ENCODE measurements at regions not wholly inside any gene's neighbourhood (a gene's known extent, or its start where the extent isn't known, plus 50 kb on each side); places are given as distances from the start of the nearest gene placed in this dataset.

DNA sequence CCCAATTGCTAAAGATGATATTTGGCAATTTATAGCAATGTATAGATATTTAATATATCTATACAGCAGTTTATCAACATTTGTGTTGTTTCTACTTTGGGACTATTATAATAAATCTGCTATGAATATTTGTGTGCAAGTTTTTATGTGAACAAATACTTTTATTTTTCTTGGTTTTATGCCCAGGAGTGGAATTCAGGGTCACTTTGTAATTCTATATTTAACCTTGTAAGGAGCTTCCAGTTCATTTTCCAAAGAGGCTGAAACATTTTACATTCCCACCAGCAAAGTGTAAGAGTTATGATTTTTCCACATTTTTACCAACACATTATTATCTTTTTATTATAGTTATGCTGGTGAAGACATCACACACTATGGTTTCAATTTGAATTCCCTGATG is 801.3 kb downstream of the PCDH18 start:
- no peak for TF ChIP-seq POLR2A (IDR thresholded peaks at IDR 0.05)
- TF ChIP-seq, protein P1, sequence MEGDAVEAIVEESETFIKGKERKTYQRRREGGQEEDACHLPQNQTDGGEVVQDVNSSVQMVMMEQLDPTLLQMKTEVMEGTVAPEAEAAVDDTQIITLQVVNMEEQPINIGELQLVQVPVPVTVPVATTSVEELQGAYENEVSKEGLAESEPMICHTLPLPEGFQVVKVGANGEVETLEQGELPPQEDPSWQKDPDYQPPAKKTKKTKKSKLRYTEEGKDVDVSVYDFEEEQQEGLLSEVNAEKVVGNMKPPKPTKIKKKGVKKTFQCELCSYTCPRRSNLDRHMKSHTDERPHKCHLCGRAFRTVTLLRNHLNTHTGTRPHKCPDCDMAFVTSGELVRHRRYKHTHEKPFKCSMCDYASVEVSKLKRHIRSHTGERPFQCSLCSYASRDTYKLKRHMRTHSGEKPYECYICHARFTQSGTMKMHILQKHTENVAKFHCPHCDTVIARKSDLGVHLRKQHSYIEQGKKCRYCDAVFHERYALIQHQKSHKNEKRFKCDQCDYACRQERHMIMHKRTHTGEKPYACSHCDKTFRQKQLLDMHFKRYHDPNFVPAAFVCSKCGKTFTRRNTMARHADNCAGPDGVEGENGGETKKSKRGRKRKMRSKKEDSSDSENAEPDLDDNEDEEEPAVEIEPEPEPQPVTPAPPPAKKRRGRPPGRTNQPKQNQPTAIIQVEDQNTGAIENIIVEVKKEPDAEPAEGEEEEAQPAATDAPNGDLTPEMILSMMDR (IDR thresholded peaks at IDR 0.05 in 4 of 5, conservative IDR thresholded peaks at IDR 0.05 in 1 of 5): no peak
